ENCODE measurements at regions not wholly inside any gene's neighbourhood (a gene's known extent, or its start where the extent isn't known, plus 50 kb on each side); places are given as distances from the start of the nearest gene placed in this dataset.
"Not testable (repeated sequence)": the region's sequence is repeated elsewhere in the genome, so short reads cannot be mapped to it uniquely, and the experiment has no call there.

GRCh38 chr17:63189082-63189481 is 223.0 kb downstream of the TANC2 start:
- DNase-seq: no peak

- DNase-seq: no peak
Measured at GRCh38 chr17:63189930-63190329, 223.9 kb downstream of the TANC2 start.

- DNase-seq: no peak
Measured at GRCh38 chr17:63190821-63191370, 224.9 kb downstream of the TANC2 start.

GRCh38 chr17:63191610-63192009 is 225.6 kb downstream of the TANC2 start:
- DNase-seq: no peak

GRCh38 chr17:63193827-63194226 is 227.8 kb downstream of the TANC2 start:
- DNase-seq: no peak

- no peak for DNase-seq
Measured at GRCh38 chr17:63196772-63197335, 230.8 kb downstream of the TANC2 start.

GRCh38 chr17:63203652-63204051 is 237.6 kb downstream of the TANC2 start:
- DNase-seq: no peak

- DNase-seq: no peak
Measured at GRCh38 chr17:63221939-63222338, 224.2 kb downstream of the CYB561 start.

- no peak for DNase-seq
Measured at GRCh38 chr17:63222655-63223054, 223.5 kb downstream of the CYB561 start.

GRCh38 chr17:63223212-63223911 is 222.7 kb downstream of the CYB561 start:
- no peak for DNase-seq

GRCh38 chr17:63224644-63225043 is 221.5 kb downstream of the CYB561 start:
- DNase-seq: no peak

- DNase-seq: not testable (repeated sequence)
Measured at GRCh38 chr17:63226720-63227119, 219.4 kb downstream of the CYB561 start.

- not testable (repeated sequence) for DNase-seq
Measured at GRCh38 chr17:63231015-63231620, 215.0 kb downstream of the CYB561 start.

GRCh38 chr17:63232565-63233310 is 213.4 kb downstream of the CYB561 start:
- no peak for DNase-seq

GRCh38 chr17:63240106-63240505 is 206.0 kb downstream of the CYB561 start:
- no peak for DNase-seq

GRCh38 chr17:63246344-63246743 is 199.8 kb downstream of the CYB561 start:
- DNase-seq: no peak

GRCh38 chr17:63247706-63248105 is 198.4 kb downstream of the CYB561 start:
- no peak for DNase-seq

- peak; percentile 49 for DNase-seq
Measured at GRCh38 chr17:63249256-63250004, 196.7 kb downstream of the CYB561 start.

- no peak for DNase-seq
Measured at GRCh38 chr17:63250830-63251229, 195.3 kb downstream of the CYB561 start.

- DNase-seq: no peak
Measured at GRCh38 chr17:63258785-63259184, 187.3 kb downstream of the CYB561 start.

- no peak for DNase-seq
Measured at GRCh38 chr17:63262751-63263476, 183.2 kb downstream of the CYB561 start.

GRCh38 chr17:63265526-63265925 is 180.6 kb downstream of the CYB561 start:
- no peak for DNase-seq
